DMS 273 (cell line): ENCODE measurements at regions not wholly inside any gene's neighbourhood (a gene's known extent, or its start where the extent isn't known, plus 50 kb on each side); places are given as distances from the start of the nearest gene placed in this dataset.

Source experiments
- DNase-seq: peaks from one replicate; lab custom pipeline; 2025; ENCODE audit not compliant: unreplicated experiment; lab: John Stamatoyannopoulos, UW

GRCh38 chr1:195584870-195585624, 1023.2 kb downstream of the KCNT2 start:
- no peak for DNase-seq

- peak; percentile 10 for DNase-seq
Observed at GRCh38 chr1:195580988-195581387, 1027.3 kb downstream of the KCNT2 start.

GRCh38 chr1:195577748-195578147, 1030.5 kb downstream of the KCNT2 start:
- DNase-seq = no peak

GRCh38 chr1:195576641-195577040, 1031.6 kb downstream of the KCNT2 start:
- no peak for DNase-seq

- DNase-seq = no peak
Observed at GRCh38 chr1:195574511-195574910, 1033.7 kb downstream of the KCNT2 start.

GRCh38 chr1:195569934-195570333, 1038.3 kb downstream of the KCNT2 start:
- no peak for DNase-seq

GRCh38 chr1:195568389-195568788, 1039.9 kb downstream of the KCNT2 start:
- no peak for DNase-seq

- DNase-seq = no peak
Observed at GRCh38 chr1:195562074-195562473, 1046.2 kb downstream of the KCNT2 start.

GRCh38 chr1:195550071-195550862, 1058.0 kb downstream of the KCNT2 start:
- no peak for DNase-seq

- DNase-seq = no peak
Observed at GRCh38 chr1:195530961-195531360, 1077.3 kb downstream of the KCNT2 start.

- no peak for DNase-seq
Observed at GRCh38 chr1:195529881-195530280, 1078.4 kb downstream of the KCNT2 start.

- no peak for DNase-seq
Observed at GRCh38 chr1:195520757-195521156, 1087.5 kb downstream of the KCNT2 start.

GRCh38 chr1:195516036-195516435, 1092.2 kb downstream of the KCNT2 start:
- DNase-seq = no peak

- no peak for DNase-seq
Observed at GRCh38 chr1:195511501-195511900, 1096.7 kb downstream of the KCNT2 start.

- DNase-seq = no peak
Observed at GRCh38 chr1:195501118-195501517, 1107.1 kb downstream of the KCNT2 start.

- DNase-seq = no peak
Observed at GRCh38 chr1:195495720-195496635, 1112.3 kb downstream of the KCNT2 start.

- no peak for DNase-seq
Observed at GRCh38 chr1:195482137-195482536, 1126.1 kb downstream of the KCNT2 start.

- no peak for DNase-seq
Observed at GRCh38 chr1:195481293-195481692, 1126.9 kb downstream of the KCNT2 start.

- DNase-seq = no peak
Observed at GRCh38 chr1:195475568-195475967, 1132.7 kb downstream of the KCNT2 start.

GRCh38 chr1:195472291-195472690, 1135.9 kb downstream of the KCNT2 start:
- no peak for DNase-seq

- no peak for DNase-seq
Observed at GRCh38 chr1:195466639-195467038, 1141.6 kb downstream of the KCNT2 start.
